ENCODE measurements at regions not wholly inside any gene's neighbourhood (a gene's known extent, or its start where the extent isn't known, plus 50 kb on each side); places are given as distances from the start of the nearest gene placed in this dataset.

DNA sequence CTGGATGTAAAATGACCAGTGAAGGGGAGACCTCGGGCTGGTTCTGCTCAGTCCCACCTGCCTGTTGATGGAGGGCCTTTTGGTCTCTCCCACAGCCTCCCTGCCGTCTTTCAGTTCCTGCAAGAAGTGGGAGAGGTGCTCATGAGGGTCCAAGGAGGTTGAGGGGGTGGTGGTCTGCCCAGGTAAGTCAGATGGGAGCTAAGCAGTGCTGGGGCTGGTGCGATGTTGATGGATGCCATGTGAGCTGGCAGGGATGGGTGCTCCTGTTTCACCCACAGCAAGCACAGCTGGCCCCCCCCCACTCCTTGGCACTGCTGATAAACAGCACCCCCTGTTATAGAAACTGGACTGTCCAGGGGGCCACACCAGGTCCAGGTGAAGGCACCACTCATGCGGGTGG, 145.6 kb downstream of the NSG2 start:
- DNase-seq (ENCODE audit: low spot score in 2 of 2, unreplicated experiment in 2 of 2) = no peak
- no peak overlapping the region for H3K4me3 Mint-ChIP-seq
- H3K36me3 Mint-ChIP-seq = no peaks in the 10 kb centered on the region
- peaks cover 11% of the 10 kb centered on the region for H3K27me3 Mint-ChIP-seq (ENCODE audit: low read depth)
- TF ChIP-seq, protein P1, sequence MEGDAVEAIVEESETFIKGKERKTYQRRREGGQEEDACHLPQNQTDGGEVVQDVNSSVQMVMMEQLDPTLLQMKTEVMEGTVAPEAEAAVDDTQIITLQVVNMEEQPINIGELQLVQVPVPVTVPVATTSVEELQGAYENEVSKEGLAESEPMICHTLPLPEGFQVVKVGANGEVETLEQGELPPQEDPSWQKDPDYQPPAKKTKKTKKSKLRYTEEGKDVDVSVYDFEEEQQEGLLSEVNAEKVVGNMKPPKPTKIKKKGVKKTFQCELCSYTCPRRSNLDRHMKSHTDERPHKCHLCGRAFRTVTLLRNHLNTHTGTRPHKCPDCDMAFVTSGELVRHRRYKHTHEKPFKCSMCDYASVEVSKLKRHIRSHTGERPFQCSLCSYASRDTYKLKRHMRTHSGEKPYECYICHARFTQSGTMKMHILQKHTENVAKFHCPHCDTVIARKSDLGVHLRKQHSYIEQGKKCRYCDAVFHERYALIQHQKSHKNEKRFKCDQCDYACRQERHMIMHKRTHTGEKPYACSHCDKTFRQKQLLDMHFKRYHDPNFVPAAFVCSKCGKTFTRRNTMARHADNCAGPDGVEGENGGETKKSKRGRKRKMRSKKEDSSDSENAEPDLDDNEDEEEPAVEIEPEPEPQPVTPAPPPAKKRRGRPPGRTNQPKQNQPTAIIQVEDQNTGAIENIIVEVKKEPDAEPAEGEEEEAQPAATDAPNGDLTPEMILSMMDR (IDR thresholded peaks at IDR 0.05; ENCODE audit: unreplicated experiment) = no peak
- peaks cover 27% of the 10 kb centered on the region for H3K4me1 Mint-ChIP-seq
- no peaks in the 10 kb centered on the region for H3K9me3 Mint-ChIP-seq
- H3K27ac Mint-ChIP-seq = no peak overlapping the region

DNA sequence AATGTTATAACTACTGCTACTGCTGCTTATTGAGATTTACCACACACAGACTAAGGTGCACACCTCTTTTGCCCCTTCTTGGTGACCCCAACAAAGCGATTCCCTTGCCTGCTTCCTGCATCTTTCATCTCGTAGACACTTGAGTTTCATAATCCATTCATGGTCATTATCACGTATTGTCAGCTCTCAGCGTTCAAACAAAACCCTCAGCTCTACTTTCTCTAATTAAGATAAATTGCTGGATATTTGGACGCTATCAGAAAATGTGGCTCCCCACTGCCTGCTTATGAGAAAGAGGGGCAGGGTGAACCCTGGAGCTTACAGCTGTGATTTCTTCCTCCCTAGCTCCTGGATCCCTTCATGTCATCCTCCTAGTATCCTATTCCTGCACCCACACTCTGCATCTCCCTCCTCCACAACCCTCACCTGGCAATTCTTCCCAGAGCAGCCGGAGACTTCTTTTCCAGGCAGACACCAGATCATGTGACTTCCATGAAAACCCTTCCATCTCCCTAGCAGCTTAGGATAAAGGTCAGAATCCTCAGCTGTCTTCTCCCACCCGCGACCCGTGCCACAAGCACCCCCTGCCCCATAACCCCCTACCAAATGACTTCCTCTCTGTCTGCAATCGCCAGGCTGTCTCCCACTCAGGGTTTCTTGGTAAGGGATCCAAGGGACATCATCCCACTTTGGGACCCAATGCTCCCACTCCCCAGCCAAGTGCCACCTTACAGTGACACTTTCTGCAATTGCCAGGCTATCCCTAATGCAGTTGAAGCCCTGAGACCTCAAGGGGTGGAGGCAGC, 146.5 kb downstream of the NSG2 start:
- H3K27ac Mint-ChIP-seq = no peak overlapping the region
- no peaks in the 10 kb centered on the region for H3K36me3 Mint-ChIP-seq
- peaks cover 27% of the 10 kb centered on the region for H3K4me1 Mint-ChIP-seq
- no peak overlapping the region for H3K4me3 Mint-ChIP-seq
- H3K9me3 Mint-ChIP-seq = no peaks in the 10 kb centered on the region
- peaks cover 5% of the 10 kb centered on the region for H3K27me3 Mint-ChIP-seq (ENCODE audit: low read depth)
- TF ChIP-seq, protein P1 (IDR thresholded peaks at IDR 0.05; ENCODE audit: unreplicated experiment) = no peak
- no peak for DNase-seq (ENCODE audit: low spot score in 2 of 2, unreplicated experiment in 2 of 2)

DNA sequence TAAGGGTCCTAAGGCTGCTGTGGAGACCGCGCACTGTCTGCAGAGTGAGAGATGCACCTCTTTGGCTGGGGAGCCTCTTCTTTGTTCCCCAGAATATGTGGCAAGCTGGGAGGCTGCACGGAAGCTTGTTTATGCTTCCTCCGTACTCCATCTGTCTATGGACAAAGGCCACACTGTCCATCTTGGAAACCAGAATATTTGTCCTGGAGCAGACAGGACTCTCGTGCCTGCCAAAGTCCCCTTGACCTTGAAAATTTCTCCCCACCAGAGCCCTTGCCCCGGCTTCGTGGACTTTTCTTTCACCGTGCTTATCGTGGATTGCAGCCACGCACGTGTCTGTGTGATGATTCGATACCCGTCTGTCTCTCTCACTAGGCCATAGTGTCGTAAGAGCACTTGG, 147.4 kb downstream of the NSG2 start:
- no peak for DNase-seq (ENCODE audit: low spot score in 2 of 2, unreplicated experiment in 2 of 2)

DNA sequence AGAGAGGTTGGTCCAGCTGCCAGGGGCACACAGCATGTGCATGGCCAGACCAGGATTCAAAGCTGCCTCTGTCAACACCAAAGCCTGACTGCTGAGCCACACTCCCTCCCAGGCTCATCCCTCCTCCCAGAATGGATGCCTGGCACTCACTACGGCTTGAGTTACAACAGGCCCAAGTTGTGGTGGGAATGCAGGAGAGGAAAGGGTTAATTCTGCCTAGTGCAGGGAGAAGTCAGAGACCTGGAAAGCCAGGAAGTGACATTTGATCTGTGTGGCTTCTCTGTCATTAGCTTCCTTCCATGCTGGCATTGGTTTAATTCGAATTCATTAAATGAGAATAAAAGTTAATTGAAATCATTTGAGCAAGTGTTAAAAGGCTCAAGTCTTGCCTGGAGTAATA, 150.0 kb downstream of the NSG2 start:
- H3K4me1 Mint-ChIP-seq = peaks cover 9% of the 10 kb centered on the region
- H3K9me3 Mint-ChIP-seq = no peaks in the 10 kb centered on the region
- no peak for DNase-seq (ENCODE audit: low spot score in 2 of 2, unreplicated experiment in 2 of 2)
- no peak overlapping the region for H3K4me3 Mint-ChIP-seq
- no peaks in the 10 kb centered on the region for H3K27me3 Mint-ChIP-seq (ENCODE audit: low read depth)
- no peak overlapping the region for H3K27ac Mint-ChIP-seq
- TF ChIP-seq, protein P1 (IDR thresholded peaks at IDR 0.05; ENCODE audit: unreplicated experiment) = no peak
- H3K36me3 Mint-ChIP-seq = no peaks in the 10 kb centered on the region

More for the DNA sequence above, 147.4 kb downstream of the NSG2 start:
- peaks cover 27% of the 10 kb centered on the region for H3K4me1 Mint-ChIP-seq
- no peak overlapping the region for H3K27ac Mint-ChIP-seq
- peaks cover 3% of the 10 kb centered on the region for H3K27me3 Mint-ChIP-seq (ENCODE audit: low read depth)
- no peaks in the 10 kb centered on the region for H3K9me3 Mint-ChIP-seq
- TF ChIP-seq, protein P1 (IDR thresholded peaks at IDR 0.05; ENCODE audit: unreplicated experiment) = no peak
- no peaks in the 10 kb centered on the region for H3K36me3 Mint-ChIP-seq
- H3K4me3 Mint-ChIP-seq = no peak overlapping the region

DNA sequence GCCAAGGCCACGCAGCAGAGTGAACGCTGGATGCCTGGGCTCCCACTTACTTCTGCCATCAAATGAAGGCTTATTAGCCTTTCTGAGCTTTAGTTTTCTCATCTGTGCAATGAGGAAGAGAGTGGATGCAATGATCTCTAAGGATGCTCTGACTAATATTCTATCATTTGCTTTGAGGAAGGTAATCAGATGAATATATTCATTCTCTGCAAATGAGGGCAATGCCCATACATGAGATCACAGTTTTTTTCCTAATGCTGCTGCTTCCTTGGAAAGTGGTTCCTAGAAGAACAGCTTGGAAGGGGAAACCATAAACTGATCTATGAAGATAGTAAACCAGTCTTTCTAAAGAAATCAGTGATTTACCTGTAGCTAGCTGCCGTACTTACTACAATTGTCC, 152.4 kb downstream of the NSG2 start:
- TF ChIP-seq, protein P1 (IDR thresholded peaks at IDR 0.05; ENCODE audit: unreplicated experiment) = no peak
- Mint-ChIP-seq H3K9me3 (peaks cover 17% of the 10 kb centered on the region), H3K27me3 (ENCODE audit: low read depth) (peaks cover 3% of the 10 kb centered on the region), H3K36me3 (peaks cover 2% of the 10 kb centered on the region), H3K4me1 (peaks cover 1% of the 10 kb centered on the region), H3K27ac (no peak overlapping the region), H3K4me3 (no peak overlapping the region)
- no peak for DNase-seq (ENCODE audit: low spot score in 2 of 2, unreplicated experiment in 2 of 2)
